Testis (tissue), 2 donors: ENCODE measurements at regions not wholly inside any gene's neighbourhood (a gene's known extent, or its start where the extent isn't known, plus 50 kb on each side); places are given as distances from the start of the nearest gene placed in this dataset.

Experiments
- DNase-seq: peaks from one replicate; pipeline ENCODE4 v3.0.0-alpha.2; 2019
- H3K27ac ChIP-seq, 2 donors: fragments of 200-600 bp; sonication (generic); one replicate each; pipeline ENCODE4 v1.5.1; 2019
- H3K27me3 ChIP-seq: fragments of 200-600 bp; sonication (generic); one replicate; pipeline ENCODE4 v1.5.1; 2019
- H3K36me3 ChIP-seq: fragments of 200-600 bp; sonication (generic); one replicate; pipeline ENCODE4 v1.5.1; 2017; ENCODE audit warnings: low read depth; ENCODE audit errors: missing control alignments
- H3K4me1 ChIP-seq: fragments of 200-600 bp; sonication (generic); one replicate; pipeline ENCODE4 v1.5.1; 2019
- H3K4me3 ChIP-seq, 2 donors: fragments of 200-600 bp; sonication (generic); one replicate each; pipeline ENCODE4 v1.5.1; 2017 to 2019
- H3K9me3 ChIP-seq: fragments of 200-600 bp; sonication (generic); one replicate; pipeline ENCODE4 v1.5.1; 2017
- POLR2A ChIP-seq: fragments of 450-650 bp; IDR thresholded peaks from one replicate; pipeline ENCODE4 v1.6.1; 2017; ENCODE audit warnings: antibody characterized with exemption, mild to moderate bottlenecking, moderate library complexity
- WGBS, 2 donors: methylation state at CpG; one replicate each; pipeline ENCODE4 v1.1.5; 2018; 5-methylcytosine and 5-hydroxymethylcytosine counted together
- intact Hi-C: fragments of 100-400 bp; cut with DNase I; formaldehyde crosslinking; loops from one replicate; pipeline ENCODE4 v1.15.1; 2023; ENCODE audit warnings: low total_unique reads
- TF ChIP-seq, protein P1 (sequence below), 3 experiments: fragments of 450-650 bp in 2 of 3; fragments of 200-600 bp in 1 of 3; sonication (generic) in 1 of 3; IDR thresholded peaks; one replicate each; pipeline ENCODE4 v1.5.1; 2016 to 2019; ENCODE audit warnings: antibody characterized with exemption in 3 of 3, mild to moderate bottlenecking in 2 of 3, moderate library complexity in 1 of 3

DNA sequence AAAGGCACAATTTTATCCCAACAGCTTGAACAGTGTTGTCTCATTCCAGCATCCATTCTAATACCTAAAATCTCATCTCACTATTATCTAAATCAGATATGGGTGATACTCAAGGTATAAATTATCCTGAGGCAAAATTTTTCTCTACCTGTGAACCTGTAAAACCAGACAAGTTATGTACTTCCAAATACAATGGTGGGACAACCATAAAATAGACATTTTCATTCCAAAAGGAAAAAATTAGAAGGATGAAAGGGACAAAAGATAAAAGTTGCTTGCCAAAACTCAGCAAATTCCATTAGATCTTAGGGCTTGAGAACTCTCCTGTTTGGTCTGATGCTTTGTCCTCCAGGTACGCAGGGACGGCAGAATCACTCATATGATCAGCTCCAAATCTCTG lies 650.5 kb downstream of the ADGRL2 start:
- Histone ChIP-seq H3K4me3 (no peak overlapping the region), H3K27ac (no peak overlapping the region), H3K36me3 (no peaks in the 10 kb centered on the region), H3K27me3 (no peaks in the 10 kb centered on the region), H3K4me1 (no peaks in the 10 kb centered on the region), H3K9me3 (no peaks in the 10 kb centered on the region)
- intact Hi-C loops = no loop called here
- no peak for TF ChIP-seq POLR2A
- TF ChIP-seq, protein P1, sequence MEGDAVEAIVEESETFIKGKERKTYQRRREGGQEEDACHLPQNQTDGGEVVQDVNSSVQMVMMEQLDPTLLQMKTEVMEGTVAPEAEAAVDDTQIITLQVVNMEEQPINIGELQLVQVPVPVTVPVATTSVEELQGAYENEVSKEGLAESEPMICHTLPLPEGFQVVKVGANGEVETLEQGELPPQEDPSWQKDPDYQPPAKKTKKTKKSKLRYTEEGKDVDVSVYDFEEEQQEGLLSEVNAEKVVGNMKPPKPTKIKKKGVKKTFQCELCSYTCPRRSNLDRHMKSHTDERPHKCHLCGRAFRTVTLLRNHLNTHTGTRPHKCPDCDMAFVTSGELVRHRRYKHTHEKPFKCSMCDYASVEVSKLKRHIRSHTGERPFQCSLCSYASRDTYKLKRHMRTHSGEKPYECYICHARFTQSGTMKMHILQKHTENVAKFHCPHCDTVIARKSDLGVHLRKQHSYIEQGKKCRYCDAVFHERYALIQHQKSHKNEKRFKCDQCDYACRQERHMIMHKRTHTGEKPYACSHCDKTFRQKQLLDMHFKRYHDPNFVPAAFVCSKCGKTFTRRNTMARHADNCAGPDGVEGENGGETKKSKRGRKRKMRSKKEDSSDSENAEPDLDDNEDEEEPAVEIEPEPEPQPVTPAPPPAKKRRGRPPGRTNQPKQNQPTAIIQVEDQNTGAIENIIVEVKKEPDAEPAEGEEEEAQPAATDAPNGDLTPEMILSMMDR (IDR thresholded peaks at IDR 0.05) = no peak
- WGBS, 2 donors = 72 to 83% methylated on average over 2 of the region's 2 CpGs
- no peak for DNase-seq

DNA sequence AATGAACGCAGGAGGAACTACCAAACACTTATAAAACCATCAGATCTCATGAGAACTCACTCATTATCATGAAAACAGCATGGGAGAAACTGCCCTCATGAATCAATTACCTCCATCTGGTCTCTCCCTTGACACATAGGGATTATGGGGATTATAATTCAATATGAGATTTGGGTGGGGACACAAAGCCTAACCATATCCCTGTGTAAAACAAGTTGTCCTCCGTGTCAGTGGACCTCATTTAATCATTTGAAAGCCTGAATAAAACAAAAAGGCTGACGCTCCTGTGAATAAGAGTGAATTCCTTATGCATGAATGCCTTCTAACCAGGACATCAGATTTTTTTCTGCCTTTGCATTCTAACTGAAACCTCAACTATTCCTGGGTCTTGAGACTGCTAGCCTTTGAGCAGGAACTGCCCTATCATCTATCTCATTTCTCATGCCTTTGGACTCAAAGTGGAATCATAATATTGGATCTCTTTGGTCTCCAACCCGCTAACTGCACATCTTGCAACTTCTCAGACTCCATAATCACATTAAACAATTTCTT lies 648.8 kb downstream of the ADGRL2 start:
- H3K27me3 ChIP-seq = no peaks in the 10 kb centered on the region
- intact Hi-C loops = no loop called here
- no peaks in the 10 kb centered on the region for H3K4me1 ChIP-seq
- TF ChIP-seq, protein P1 (IDR thresholded peaks at IDR 0.05) = no peak
- TF ChIP-seq POLR2A = no peak
- no peaks in the 10 kb centered on the region for H3K9me3 ChIP-seq
- no peak for DNase-seq
- H3K4me3 ChIP-seq = no peak overlapping the region
- no peak overlapping the region for H3K27ac ChIP-seq
- 85 to 86% methylated on average over 4 of the region's 4 CpGs for WGBS, 2 donors
- H3K36me3 ChIP-seq = no peaks in the 10 kb centered on the region

DNA sequence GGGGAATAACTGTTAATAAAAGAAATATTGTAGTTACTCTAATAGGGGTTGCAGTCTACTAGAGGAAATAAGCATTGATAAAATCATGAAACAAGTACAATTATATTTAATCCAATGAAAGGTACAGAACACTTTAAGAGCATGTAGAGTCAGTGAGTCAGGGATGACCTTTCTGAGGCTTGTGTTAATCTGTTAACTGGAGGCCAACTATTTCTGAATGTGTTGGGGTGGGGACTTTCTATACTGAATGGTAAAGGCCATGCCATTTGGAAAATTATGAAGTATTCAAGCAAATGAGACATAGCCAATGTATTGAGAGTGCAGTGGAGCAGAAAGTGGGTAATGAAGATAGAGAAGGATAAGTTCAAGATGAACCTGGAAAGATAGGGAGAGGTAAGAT lies 646.2 kb downstream of the ADGRL2 start:
- no peaks in the 10 kb centered on the region for H3K9me3 ChIP-seq
- H3K4me1 ChIP-seq = no peaks in the 10 kb centered on the region
- DNase-seq = no peak
- no peaks in the 10 kb centered on the region for H3K27me3 ChIP-seq
- no peak for TF ChIP-seq POLR2A
- TF ChIP-seq, protein P1 (IDR thresholded peaks at IDR 0.05) = no peak
- H3K36me3 ChIP-seq = no peaks in the 10 kb centered on the region
- H3K4me3 ChIP-seq = no peak overlapping the region
- intact Hi-C loops = no loop called here
- H3K27ac ChIP-seq = no peak overlapping the region

DNA sequence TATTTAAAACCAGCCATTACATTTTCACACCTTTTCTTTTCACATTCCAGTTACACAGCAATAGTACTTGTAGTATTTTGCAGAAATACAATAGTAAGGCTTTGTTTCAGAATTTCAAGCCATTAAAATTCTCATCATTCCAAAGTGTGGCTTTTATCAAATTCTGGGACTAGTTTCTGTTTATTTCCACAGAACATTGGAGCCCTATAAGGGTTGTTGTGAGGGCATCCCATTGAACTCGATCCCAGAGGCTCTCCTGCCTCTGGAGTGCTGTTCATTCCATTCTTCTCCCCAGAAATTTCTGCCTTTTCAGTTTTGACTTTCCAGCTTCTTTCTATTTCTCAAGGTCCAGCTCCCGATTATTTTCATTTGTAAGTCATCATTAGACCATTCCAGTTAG lies 645.5 kb downstream of the ADGRL2 start:
- TF ChIP-seq POLR2A = no peak
- TF ChIP-seq, protein P1 (IDR thresholded peaks at IDR 0.05) = no peak
- Histone ChIP-seq H3K36me3 (no peaks in the 10 kb centered on the region), H3K9me3 (no peaks in the 10 kb centered on the region), H3K4me3 (no peak overlapping the region), H3K27me3 (no peaks in the 10 kb centered on the region), H3K4me1 (no peaks in the 10 kb centered on the region), H3K27ac (no peak overlapping the region)
- DNase-seq = no peak
- intact Hi-C loops = no loop called here
- WGBS, 2 donors = 50 to 51% methylated on average over 2 of the region's 2 CpGs

DNA sequence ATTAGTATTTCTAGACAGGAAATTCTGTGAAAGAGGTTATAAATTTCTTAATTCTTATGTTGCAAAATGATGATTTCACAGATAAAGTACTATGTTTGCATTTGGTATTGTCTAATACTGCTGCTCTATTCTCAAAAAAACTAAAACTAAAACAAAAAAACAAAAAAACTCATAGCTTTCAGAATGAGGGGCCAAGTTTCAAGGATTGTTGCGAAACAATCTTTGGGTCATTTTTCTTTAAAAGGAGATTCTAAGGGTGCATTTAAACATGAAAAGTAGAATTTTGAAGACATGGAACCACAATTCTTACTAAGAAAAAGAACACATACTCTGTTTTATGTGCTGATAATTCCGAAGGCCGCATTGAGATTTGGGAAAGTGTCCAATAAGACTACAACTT lies 645.1 kb downstream of the ADGRL2 start:
- TF ChIP-seq, protein P1 (IDR thresholded peaks at IDR 0.05) = no peak
- no peak for TF ChIP-seq POLR2A
- 46% methylated on average over 3 of the region's 3 CpGs for WGBS, 2 donors
- no peak overlapping the region for H3K27ac ChIP-seq
- DNase-seq = no peak
- no peak overlapping the region for H3K4me3 ChIP-seq
- no peaks in the 10 kb centered on the region for H3K9me3 ChIP-seq
- no peaks in the 10 kb centered on the region for H3K27me3 ChIP-seq
- intact Hi-C loops = no loop called here
- H3K4me1 ChIP-seq = no peaks in the 10 kb centered on the region
- H3K36me3 ChIP-seq = no peaks in the 10 kb centered on the region
